Adipose tissue (tissue), 3 donors: ENCODE measurements at regions not wholly inside any gene's neighbourhood (a gene's known extent, or its start where the extent isn't known, plus 50 kb on each side); places are given as distances from the start of the nearest gene placed in this dataset.

Experiments
- H3K27ac ChIP-seq: one replicate; pipeline ENCODE4 v1.5.1; 2013; ENCODE audit warnings: low read depth, low read length
- WGBS, 3 donors: extraction: QIAGEN DNeasy Blood & Tissue Kit; methylation state at CpG; one replicate each; pipeline ENCODE4 v1.1.7; 2013; 5-methylcytosine and 5-hydroxymethylcytosine counted together
- donor health status: healthy with polysubstance abuse.
- donor health status: Bipolar disorder and iron deficiency.
- donor health status: healthy.

DNA sequence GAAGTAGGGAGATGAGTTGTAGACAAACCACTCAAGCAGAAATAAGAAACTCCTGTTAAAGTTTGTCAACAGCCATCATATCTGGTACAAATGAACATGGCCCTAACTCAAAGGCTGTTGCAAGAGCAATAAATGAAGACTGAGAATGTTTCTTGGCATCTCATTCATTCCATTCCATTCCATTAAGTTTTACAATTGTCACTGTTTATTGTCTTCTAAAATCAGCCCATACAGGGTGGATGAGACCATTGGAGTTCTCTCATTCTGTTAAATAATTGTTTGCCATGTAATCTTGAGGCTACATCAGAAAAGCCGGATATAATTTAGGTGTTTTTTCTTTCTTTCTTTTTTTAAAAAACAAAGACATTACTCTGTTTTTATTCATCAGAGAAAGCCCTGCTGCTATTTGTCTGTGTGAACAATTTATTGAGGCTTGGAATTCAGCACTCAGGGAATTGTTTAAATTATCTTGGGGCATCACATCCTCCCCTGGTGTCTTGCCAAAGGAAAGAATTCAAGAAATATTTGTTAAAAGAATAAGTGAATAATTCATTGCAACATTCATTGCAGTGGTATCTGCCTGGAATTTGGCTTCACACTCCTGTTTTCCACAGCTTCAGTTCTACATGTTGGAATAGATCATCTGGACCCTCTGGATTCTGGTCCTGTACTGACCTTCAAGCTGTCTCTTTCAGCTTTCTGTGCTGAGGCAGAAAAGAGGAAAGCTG, 604.5 kb downstream of the PLPP3 start:
- WGBS, 3 donors: 57 to 81% (median 78%) methylated on average over 1 of the region's 1 CpG
- no peak overlapping the region for H3K27ac ChIP-seq

GRCh38 chr1:55970526-55971110, 608.7 kb downstream of the PLPP3 start:
- no peak overlapping the region for H3K27ac ChIP-seq

DNA sequence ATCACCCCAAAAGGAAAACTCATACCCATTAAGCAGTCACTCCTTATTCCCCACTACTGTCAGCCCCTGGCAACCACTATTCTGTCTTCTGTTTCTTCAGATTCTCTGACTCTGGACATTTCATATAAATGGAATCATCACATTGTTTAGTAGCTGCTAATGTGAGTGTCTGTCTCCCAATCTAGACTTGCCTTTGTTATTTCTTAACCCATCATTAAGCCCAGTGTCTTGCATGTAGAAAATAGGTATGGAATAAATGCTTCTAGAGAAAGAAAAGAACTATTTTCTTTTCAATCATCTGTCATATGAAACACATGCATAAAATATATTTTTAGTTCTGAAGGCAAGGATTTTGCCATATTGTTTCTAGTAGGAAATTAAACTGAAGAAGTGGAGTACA, 610.0 kb downstream of the PLPP3 start:
- H3K27ac ChIP-seq: no peak overlapping the region

- H3K27ac ChIP-seq: no peak overlapping the region
- WGBS, 3 donors: 74 to 90% (median 87%) methylated on average over 7 of the region's 7 CpGs
These were observed 610.7 kb downstream of the PLPP3 start for GRCh38 chr1:55968661-55969060.

- WGBS, 3 donors: 52 to 74% (median 63%) methylated on average over 5 of the region's 5 CpGs
- no peak overlapping the region for H3K27ac ChIP-seq
These were observed 613.3 kb downstream of the PLPP3 start for GRCh38 chr1:55965981-55966461.

DNA sequence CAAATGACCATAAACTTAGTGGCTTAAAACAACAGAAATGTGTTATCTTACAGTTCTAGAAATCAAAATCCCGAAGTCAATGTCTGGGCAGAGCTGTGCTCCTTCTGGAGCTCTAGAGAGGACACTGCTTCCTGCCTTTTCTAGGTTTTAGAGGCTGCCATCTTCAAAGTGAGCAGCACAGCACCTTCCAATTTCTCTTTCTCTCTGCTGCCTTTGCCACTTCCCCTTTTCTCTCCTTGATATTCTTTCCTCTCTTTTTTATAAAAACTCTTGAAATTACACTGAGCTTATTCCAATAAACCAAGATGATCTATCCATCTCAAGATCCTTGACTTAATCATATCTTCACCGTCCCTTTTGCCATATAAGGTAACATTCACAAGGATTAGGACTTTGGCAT, 616.9 kb downstream of the PLPP3 start:
- WGBS, 3 donors: 76 to 86% (median 83%) methylated on average over 2 of the region's 2 CpGs
- no peak overlapping the region for H3K27ac ChIP-seq

DNA sequence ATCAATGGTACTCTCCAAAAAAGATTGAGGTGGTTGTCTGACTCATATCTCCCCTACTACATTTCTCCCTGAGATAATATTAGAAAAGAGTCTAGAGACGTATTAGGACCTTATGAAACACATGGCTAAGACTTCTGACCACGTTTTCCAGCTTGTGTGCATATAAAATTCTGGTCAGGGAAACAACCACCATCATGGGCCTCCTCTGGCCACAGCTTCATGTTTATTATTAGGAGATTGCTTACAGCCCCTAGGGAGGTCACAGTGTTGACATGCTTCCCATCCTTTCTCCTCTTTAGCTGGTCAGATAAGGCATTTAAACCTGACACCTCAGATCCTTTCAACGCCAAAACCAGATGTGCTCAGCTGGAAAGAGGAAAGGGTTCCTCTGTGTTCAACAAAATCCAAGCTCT, 620.2 kb downstream of the PLPP3 start:
- WGBS, 3 donors: 66 to 73% (median 69%) methylated on average over 3 of the region's 3 CpGs
- H3K27ac ChIP-seq: no peak overlapping the region

DNA sequence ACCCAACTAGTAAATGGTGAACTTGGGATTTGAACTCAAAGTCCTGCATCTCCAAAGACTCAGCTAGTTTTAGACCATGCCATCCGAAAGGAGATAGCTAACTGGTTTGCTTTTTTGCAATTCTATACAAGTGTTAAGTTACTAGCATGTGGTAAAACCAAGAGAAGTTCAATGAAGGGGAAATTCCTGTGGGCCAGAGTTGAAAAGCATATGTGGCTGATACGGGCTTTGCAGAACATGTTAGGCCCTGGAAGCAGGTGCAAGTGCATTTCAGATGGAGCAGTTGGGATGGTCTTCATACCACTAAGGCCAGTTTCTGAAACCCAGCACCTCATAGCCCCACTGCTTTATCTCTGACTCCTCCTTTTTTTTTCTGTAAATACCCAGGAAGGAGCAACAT, 620.9 kb downstream of the PLPP3 start:
- no peak overlapping the region for H3K27ac ChIP-seq

GRCh38 chr1:55957276-55957675, 622.1 kb downstream of the PLPP3 start:
- no peak overlapping the region for H3K27ac ChIP-seq

More for the DNA sequence above, 620.9 kb downstream of the PLPP3 start:
- WGBS, 3 donors: 74 to 89% (median 89%) methylated on average over 2 of the region's 2 CpGs

GRCh38 chr1:55955016-55955621, 624.2 kb downstream of the PLPP3 start:
- 90 to 94% (median 93%) methylated on average over 12 of the region's 12 CpGs for WGBS, 3 donors
- no peak overlapping the region for H3K27ac ChIP-seq

DNA sequence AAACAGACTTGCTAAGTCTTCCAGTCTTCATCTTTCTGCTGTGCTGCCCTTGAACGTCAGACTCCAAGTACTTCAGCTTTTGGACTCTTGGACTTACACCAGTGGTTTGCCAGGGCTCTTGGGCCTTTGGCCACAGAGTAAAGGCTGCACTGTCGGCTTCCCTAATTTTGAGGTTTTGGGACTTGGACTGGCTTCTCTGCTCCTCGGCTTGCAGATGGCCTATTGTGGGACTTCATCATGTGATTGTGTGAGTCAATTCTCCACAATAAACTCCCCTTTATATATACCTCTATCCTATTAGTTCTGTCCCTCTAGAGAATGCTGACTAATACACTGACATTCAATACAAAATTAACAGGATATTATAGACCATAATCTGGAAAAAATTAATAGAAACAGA, 628.1 kb downstream of the PLPP3 start:
- 75 to 83% (median 76%) methylated on average over 3 of the region's 3 CpGs for WGBS, 3 donors
- H3K27ac ChIP-seq: no peak overlapping the region

- WGBS, 3 donors: 70 to 91% (median 71%) methylated on average over 1 of the region's 1 CpG
- no peak overlapping the region for H3K27ac ChIP-seq
These were observed 631.9 kb downstream of the PLPP3 start for GRCh38 chr1:55947446-55947845.

GRCh38 chr1:55943721-55944435, 635.5 kb downstream of the PLPP3 start:
- H3K27ac ChIP-seq: no peak overlapping the region
- 42 to 67% (median 65%) methylated on average over 8 of the region's 8 CpGs for WGBS, 3 donors

DNA sequence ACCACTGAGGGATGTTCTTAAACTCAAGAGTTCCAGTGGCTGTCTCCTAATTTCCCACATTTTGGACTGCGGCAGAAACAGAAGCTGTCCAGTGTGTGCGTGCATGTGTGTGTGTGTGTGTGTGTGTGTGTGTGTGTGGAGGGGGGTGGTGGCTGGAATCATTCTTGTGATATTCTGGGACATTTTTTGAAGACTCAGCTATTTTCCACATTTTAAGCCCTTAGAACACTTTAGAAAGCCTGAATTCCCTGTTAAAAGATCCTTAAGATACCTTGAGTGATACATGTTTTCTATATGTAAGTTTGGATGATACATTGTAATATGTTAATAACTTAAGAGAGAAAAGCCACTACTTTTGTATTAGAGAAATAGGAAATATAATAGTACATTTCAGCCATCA, 636.4 kb downstream of the PLPP3 start:
- no peak overlapping the region for H3K27ac ChIP-seq
- 62 to 100% (median 96%) methylated on average over 2 of the region's 2 CpGs for WGBS, 3 donors

DNA sequence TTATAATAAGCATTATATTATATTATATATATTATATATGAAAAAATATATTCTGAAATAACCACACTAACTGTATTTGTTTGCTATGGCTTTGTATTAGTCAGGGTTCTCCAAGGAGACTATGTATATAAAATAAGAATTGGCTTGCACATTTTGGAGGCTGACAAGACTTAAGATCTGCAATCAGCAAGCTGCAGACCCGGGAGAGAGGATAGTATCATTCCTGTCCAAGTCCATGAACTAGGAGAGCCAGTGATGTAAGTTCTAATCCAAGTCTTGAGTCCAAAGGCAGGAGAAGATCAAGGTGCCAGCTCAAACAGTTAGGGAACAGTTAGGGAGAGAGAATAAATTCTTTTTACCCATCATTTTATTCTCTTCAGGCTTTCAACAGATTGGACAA, 639.5 kb downstream of the PLPP3 start:
- 70 to 87% (median 82%) methylated on average over 1 of the region's 1 CpG for WGBS, 3 donors
- no peak overlapping the region for H3K27ac ChIP-seq

DNA sequence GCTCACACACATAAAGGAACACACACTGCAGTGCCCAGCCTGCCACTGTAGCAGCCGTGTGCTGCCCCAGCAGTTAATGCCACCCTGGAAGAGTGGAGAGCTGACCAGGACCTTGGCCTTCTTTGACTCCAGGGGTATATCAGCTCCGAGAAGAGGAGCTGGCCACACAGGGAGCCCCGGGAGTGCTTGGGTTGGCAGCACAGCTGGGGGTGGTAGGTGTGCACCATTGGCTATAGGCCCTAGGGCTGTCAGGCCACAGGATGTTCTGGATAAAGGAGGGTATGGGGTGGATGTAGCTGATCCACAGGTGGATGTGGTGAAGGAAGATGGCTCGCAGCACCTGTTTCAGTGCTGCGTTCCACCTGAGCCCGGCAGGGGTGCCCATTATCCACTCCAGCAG, 640.5 kb downstream of the PLPP3 start:
- 92 to 94% (median 94%) methylated on average over 6 of the region's 6 CpGs for WGBS, 3 donors
- H3K27ac ChIP-seq: no peak overlapping the region

GRCh38 chr1:55938376-55938850, 641.0 kb downstream of the PLPP3 start:
- WGBS, 3 donors: 79 to 83% (median 80%) methylated on average over 5 of the region's 5 CpGs
- no peak overlapping the region for H3K27ac ChIP-seq

DNA sequence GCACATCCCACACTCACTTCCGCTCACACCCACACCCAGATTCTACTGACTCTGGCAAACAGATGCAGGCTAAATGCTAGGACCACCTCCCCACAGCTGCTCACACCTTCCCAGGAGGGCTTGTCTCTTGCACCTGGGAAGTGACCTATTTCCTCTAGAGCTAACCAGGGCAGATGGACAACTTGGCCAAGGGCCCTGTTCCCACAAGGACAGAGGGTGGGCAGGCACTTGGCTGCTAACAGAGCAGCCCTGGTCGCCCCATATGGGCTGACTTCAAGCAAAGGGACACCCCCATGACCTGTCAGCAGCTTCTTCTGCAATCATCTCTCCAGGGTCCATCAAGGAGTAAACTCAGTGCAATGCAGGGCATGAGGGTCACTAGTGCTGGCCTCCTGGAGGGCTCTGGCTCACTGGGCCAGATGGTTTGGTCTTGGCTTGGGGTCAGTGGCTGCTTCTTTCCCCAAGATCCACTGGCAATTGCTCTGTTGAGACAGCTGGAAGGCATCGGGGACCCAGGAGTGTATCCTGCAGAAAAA, 641.5 kb downstream of the PLPP3 start:
- no peak overlapping the region for H3K27ac ChIP-seq
- WGBS, 3 donors: 74 to 85% (median 84%) methylated on average over 3 of the region's 3 CpGs

DNA sequence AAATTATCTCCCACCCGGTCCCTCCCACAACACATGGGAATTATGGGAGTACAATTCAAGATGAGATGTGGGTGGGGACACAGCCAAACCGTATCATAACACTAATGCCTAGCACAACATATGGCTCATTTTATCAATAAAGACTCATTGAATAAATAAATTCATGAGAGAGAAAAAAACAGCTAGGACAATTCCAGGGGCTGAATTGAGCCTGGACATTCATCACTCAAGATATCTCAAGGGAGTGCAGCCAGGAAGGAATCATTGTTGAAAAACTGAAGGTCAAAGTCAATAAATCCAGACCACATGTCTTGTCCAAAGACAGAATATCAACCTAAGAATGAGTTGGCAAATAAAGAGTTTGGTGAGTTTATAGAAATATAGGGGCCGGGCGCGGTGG, 644.1 kb downstream of the PLPP3 start:
- H3K27ac ChIP-seq: no peak overlapping the region
- WGBS, 3 donors: 58 to 83% (median 64%) methylated on average over 2 to 3 of the region's 5 CpGs
